Astrocyte (in vitro differentiated cells and primary cell): ENCODE measurements at regions not wholly inside any gene's neighbourhood (a gene's known extent, or its start where the extent isn't known, plus 50 kb on each side); places are given as distances from the start of the nearest gene placed in this dataset.

ENCODE experiments used
- DNase-seq: peaks from one replicate; pipeline ENCODE4 v3.0.0-alpha.2; 2010; ENCODE audit warnings: low read depth
- FAIRE-seq: peaks from 2 replicates; lab custom pipeline; 2011; peaks lifted over from hg19 to GRCh38; lab: Jason Lieb, UNC
- H2AFZ ChIP-seq: 2 replicates; pipeline ENCODE4 v1.6.0; 2012; ENCODE audit warnings: low read depth, low read length, inconsistent platforms
- H3K27ac ChIP-seq: 2 replicates; pipeline ENCODE4 v1.5.1; 2011; ENCODE audit warnings: low read depth, low read length, inconsistent platforms
- H3K27me3 ChIP-seq: 2 replicates; pipeline ENCODE4 v1.6.0; 2011; ENCODE audit warnings: low read length, inconsistent platforms; ENCODE audit not compliant: insufficient read depth
- H3K36me3 ChIP-seq: 2 replicates; pipeline ENCODE4 v1.5.1; 2011; ENCODE audit warnings: low read length, inconsistent platforms; ENCODE audit not compliant: insufficient read depth
- H3K4me1 ChIP-seq: 2 replicates; pipeline ENCODE4 v1.5.1; 2011; ENCODE audit warnings: low read length, inconsistent platforms; ENCODE audit not compliant: insufficient read depth
- H3K4me2 ChIP-seq: 2 replicates; pipeline ENCODE4 v1.6.0; 2012; ENCODE audit warnings: low read length, inconsistent platforms
- H3K4me3 ChIP-seq: 2 replicates; pipeline ENCODE4 v1.5.1; 2011; ENCODE audit warnings: low read depth, mild to moderate bottlenecking, low read length, inconsistent platforms; ENCODE audit not compliant: insufficient read depth
- H3K79me2 ChIP-seq: 2 replicates; pipeline ENCODE4 v1.6.0; 2012; ENCODE audit warnings: mild to moderate bottlenecking, low read length, inconsistent platforms; ENCODE audit not compliant: insufficient read depth
- H3K9ac ChIP-seq: 2 replicates; pipeline ENCODE4 v1.6.0; 2012; ENCODE audit warnings: mild to moderate bottlenecking, low read length, inconsistent platforms
- H3K9me3 ChIP-seq: 2 replicates; pipeline ENCODE4 v1.5.1; 2012; ENCODE audit warnings: low read depth, mild to moderate bottlenecking, low read length, inconsistent platforms; ENCODE audit not compliant: insufficient read depth
- H4K20me1 ChIP-seq: 2 replicates; pipeline ENCODE4 v1.6.0; 2012; ENCODE audit warnings: low read length, inconsistent platforms; ENCODE audit not compliant: insufficient read depth
- H3K27ac Mint-ChIP-seq: one replicate; pipeline ENCODE4 v1.8.0; 2021; ENCODE audit warnings: mild to moderate bottlenecking, mixed read lengths; ENCODE audit not compliant: unreplicated experiment
- H3K27me3 Mint-ChIP-seq: one replicate; pipeline ENCODE4 v1.8.0; 2021; ENCODE audit warnings: low read depth, mixed read lengths; ENCODE audit not compliant: unreplicated experiment
- H3K36me3 Mint-ChIP-seq: one replicate; pipeline ENCODE4 v1.8.0; 2021; ENCODE audit warnings: low read depth, mixed read lengths; ENCODE audit not compliant: unreplicated experiment
- H3K4me1 Mint-ChIP-seq: one replicate; pipeline ENCODE4 v1.8.0; 2021; ENCODE audit warnings: low read depth, mixed read lengths; ENCODE audit not compliant: unreplicated experiment
- H3K4me3 Mint-ChIP-seq: one replicate; pipeline ENCODE4 v1.8.0; 2021; ENCODE audit warnings: mild to moderate bottlenecking, moderate library complexity, mixed read lengths; ENCODE audit not compliant: unreplicated experiment
- H3K9me3 Mint-ChIP-seq: one replicate; pipeline ENCODE4 v1.8.0; 2021; ENCODE audit warnings: mild to moderate bottlenecking, mixed read lengths; ENCODE audit not compliant: unreplicated experiment
- EZH2 ChIP-seq: IDR thresholded peaks from 2 replicates; pipeline ENCODE4 v1.6.1; 2012; ENCODE audit warnings: mild to moderate bottlenecking, low read length, inconsistent platforms; ENCODE audit not compliant: insufficient read depth
- TF ChIP-seq, protein P1 (sequence below): IDR thresholded peaks from 2 replicates; pipeline ENCODE4 v1.5.1; 2011; ENCODE audit warnings: low read depth, mild to moderate bottlenecking, inconsistent platforms, low read length, moderate library complexity; ENCODE audit not compliant: insufficient read depth

- no peak for TF ChIP-seq EZH2
- TF ChIP-seq, protein P1, sequence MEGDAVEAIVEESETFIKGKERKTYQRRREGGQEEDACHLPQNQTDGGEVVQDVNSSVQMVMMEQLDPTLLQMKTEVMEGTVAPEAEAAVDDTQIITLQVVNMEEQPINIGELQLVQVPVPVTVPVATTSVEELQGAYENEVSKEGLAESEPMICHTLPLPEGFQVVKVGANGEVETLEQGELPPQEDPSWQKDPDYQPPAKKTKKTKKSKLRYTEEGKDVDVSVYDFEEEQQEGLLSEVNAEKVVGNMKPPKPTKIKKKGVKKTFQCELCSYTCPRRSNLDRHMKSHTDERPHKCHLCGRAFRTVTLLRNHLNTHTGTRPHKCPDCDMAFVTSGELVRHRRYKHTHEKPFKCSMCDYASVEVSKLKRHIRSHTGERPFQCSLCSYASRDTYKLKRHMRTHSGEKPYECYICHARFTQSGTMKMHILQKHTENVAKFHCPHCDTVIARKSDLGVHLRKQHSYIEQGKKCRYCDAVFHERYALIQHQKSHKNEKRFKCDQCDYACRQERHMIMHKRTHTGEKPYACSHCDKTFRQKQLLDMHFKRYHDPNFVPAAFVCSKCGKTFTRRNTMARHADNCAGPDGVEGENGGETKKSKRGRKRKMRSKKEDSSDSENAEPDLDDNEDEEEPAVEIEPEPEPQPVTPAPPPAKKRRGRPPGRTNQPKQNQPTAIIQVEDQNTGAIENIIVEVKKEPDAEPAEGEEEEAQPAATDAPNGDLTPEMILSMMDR = no peak
- H3K4me3 Mint-ChIP-seq = no peak overlapping the region
- H3K9ac ChIP-seq = no peak overlapping the region
- H3K27ac Mint-ChIP-seq = no peak overlapping the region
- no peak overlapping the region for H3K4me2 ChIP-seq
- H3K4me1 Mint-ChIP-seq = no peaks in the 10 kb centered on the region
- H3K36me3 Mint-ChIP-seq = peaks cover 2% of the 10 kb centered on the region
- no peak for FAIRE-seq
- peaks cover 8% of the 10 kb centered on the region for H3K9me3 Mint-ChIP-seq
- no peak for DNase-seq
- no peak overlapping the region for H3K4me3 ChIP-seq
- H3K36me3 ChIP-seq = no peaks in the 10 kb centered on the region
- peaks cover 6% of the 10 kb centered on the region for H3K27me3 Mint-ChIP-seq
- H3K27me3 ChIP-seq = no peaks in the 10 kb centered on the region
- no peaks in the 10 kb centered on the region for H3K79me2 ChIP-seq
- H3K4me1 ChIP-seq = no peaks in the 10 kb centered on the region
- H4K20me1 ChIP-seq = no peaks in the 10 kb centered on the region
- peaks cover 4% of the 10 kb centered on the region for H3K9me3 ChIP-seq
- no peak overlapping the region for H3K27ac ChIP-seq
- H2AFZ ChIP-seq = no peak overlapping the region
Measured at GRCh38 chr22:48765595-48765994, 1062.1 kb downstream of the BRD1 start.

- no peak overlapping the region for H3K9ac ChIP-seq
- H3K27me3 ChIP-seq = no peaks in the 10 kb centered on the region
- H3K4me1 ChIP-seq = no peaks in the 10 kb centered on the region
- no peaks in the 10 kb centered on the region for H3K36me3 Mint-ChIP-seq
- peaks cover 7% of the 10 kb centered on the region for H3K9me3 Mint-ChIP-seq
- DNase-seq (no peak), FAIRE-seq (no peak)
- H3K79me2 ChIP-seq = no peaks in the 10 kb centered on the region
- peaks cover 11% of the 10 kb centered on the region for H3K9me3 ChIP-seq
- H3K27me3 Mint-ChIP-seq = peaks cover 21% of the 10 kb centered on the region
- no peak for TF ChIP-seq EZH2
- TF ChIP-seq, protein P1 = no peak
- H3K36me3 ChIP-seq = no peaks in the 10 kb centered on the region
- H3K4me2 ChIP-seq = no peak overlapping the region
- no peak overlapping the region for H2AFZ ChIP-seq
- H4K20me1 ChIP-seq = no peaks in the 10 kb centered on the region
- H3K4me3 Mint-ChIP-seq = no peak overlapping the region
- no peak overlapping the region for H3K4me3 ChIP-seq
- no peak overlapping the region for H3K27ac Mint-ChIP-seq
- H3K4me1 Mint-ChIP-seq = no peaks in the 10 kb centered on the region
- H3K27ac ChIP-seq = no peak overlapping the region
Measured at GRCh38 chr22:48761546-48761945, 1066.1 kb downstream of the BRD1 start.

GRCh38 chr22:48760481-48761390 lies 1066.9 kb downstream of the BRD1 start:
- Histone ChIP-seq H3K4me2 (no peak overlapping the region), H2AFZ (no peak overlapping the region), H3K9ac (no peak overlapping the region), H3K27ac (no peak overlapping the region), H3K27me3 (no peaks in the 10 kb centered on the region), H3K9me3 (peaks cover 11% of the 10 kb centered on the region), H3K4me3 (no peak overlapping the region), H3K36me3 (no peaks in the 10 kb centered on the region), H3K79me2 (no peaks in the 10 kb centered on the region), H4K20me1 (no peaks in the 10 kb centered on the region), H3K4me1 (no peaks in the 10 kb centered on the region)
- DNase-seq = no peak
- Mint-ChIP-seq H3K9me3 (peaks cover 6% of the 10 kb centered on the region), H3K4me3 (no peak overlapping the region), H3K27ac (no peak overlapping the region), H3K4me1 (no peaks in the 10 kb centered on the region), H3K27me3 (peaks cover 29% of the 10 kb centered on the region), H3K36me3 (no peaks in the 10 kb centered on the region)
- FAIRE-seq = no peak
- TF ChIP-seq EZH2 = no peak
- TF ChIP-seq, protein P1 = no peak
